Stimulated activated CD8-positive, alpha-beta memory T cell treated with anti-CD3 and anti-CD28 coated beads, Interleukin-15, amount 100 ng/mL, for 1 hour (primary cell): ENCODE measurements at regions not wholly inside any gene's neighbourhood (a gene's known extent, or its start where the extent isn't known, plus 50 kb on each side); places are given as distances from the start of the nearest gene placed in this dataset.

Experiments
- DNase-seq: peaks from one replicate; pipeline ENCODE4 v3.0.0-alpha.2; 2020; ENCODE audit warnings: low read depth

DNA sequence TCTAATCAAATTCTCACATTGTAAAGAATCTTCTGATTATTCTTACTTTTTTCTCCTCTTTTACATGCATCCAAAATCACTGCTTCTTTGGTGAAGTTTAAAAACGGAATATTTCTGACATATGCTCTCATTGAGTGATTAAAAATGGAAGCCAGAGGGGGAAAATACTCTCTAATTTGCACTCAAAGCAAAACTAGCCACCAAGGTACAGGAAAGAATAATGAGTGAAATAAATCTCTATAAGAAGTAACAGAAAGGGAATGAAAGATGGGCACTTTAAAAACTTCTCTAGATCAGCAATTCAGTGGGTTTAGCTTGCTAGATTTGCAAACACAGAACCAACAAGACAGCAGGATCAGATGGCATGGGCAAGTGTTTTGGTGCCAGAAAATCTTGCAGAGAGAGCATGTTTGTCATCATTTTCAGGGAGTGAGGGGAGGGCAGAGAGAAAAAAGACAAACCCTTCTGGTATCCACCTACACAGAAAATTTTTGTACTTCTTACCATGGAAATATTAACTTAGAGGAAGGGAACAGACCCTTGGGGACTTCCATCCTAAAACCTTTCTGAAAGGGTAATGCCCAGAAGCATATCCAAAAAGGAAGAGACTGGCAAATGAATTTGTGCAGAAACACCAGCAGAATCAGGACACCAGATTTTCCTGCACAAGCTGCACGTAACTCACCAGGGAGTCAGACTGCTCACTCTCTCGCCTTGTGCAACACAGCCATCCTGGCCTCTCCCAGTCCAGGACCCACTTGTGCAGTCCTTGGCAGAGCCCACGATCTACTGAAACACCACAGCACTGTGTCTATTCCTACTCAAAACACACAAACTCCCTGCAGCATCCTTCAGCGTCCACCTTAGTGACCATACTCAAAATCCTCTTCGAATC is 270.2 kb upstream of the PRDM1 start:
- DNase-seq, result no peak

DNA sequence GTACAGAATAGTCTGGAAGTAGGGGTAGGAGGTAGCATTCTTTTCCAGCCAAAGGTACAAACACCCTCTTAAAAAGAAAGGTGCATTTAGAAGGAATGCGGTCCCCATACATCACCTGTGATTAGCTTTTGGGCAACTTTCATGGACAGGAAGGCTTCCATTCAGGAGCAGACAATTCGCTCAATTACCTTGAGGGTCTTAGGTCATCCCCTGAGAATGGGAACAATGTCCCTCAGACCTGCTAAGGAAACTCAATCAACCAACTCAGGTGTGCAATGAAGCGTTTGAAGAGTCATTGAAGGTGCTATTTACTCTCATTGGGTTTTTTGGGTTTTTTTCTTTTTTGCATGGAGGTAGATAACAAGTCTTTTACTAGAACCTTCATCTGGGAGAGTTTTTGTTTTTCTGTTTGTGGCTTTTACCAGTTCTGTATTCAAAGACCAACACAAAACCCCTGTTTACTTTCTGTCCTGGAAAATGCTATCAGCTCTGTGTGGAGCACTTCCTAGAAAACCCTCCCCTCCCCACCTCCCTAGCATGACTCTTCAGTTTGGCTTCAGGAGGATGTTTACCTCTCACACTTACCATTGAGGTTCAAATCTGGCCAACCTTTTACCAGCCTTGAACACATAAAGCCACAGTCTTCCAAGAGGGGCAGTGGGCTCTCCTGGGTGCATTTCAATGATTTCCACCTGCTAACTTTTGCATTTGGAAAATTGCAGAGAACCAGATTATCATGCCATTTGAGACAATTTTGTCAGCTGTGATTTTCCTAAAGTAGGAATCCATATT is 271.2 kb upstream of the PRDM1 start:
- DNase-seq, result no peak

DNA sequence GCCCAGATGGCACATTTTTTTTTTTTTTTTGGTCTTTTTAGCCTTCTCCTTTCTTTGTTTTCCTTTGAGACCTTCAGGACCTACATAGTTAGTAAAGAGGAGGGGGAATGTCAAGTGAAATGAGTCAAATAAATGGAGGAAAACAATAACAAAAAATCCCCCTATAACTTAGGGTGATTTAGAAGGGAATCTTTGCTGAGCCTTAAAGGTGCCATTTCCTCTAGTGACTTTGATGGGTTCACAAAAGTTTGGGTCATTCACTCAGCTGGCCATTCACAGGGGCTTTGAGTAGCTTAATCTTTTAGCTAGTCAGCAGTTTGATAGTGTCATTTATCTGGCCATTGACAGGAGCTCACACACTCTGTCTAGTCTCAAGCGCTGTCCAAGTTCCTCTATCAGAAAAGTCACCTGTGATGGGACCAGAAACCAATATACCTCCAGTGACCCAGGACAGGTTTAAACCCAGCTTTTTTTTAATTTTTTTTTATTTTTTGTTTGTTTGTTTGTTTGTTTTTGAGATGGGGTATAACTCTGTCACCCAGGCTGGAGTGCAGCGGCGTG is 275.1 kb upstream of the PRDM1 start:
- DNase-seq, result no peak

DNA sequence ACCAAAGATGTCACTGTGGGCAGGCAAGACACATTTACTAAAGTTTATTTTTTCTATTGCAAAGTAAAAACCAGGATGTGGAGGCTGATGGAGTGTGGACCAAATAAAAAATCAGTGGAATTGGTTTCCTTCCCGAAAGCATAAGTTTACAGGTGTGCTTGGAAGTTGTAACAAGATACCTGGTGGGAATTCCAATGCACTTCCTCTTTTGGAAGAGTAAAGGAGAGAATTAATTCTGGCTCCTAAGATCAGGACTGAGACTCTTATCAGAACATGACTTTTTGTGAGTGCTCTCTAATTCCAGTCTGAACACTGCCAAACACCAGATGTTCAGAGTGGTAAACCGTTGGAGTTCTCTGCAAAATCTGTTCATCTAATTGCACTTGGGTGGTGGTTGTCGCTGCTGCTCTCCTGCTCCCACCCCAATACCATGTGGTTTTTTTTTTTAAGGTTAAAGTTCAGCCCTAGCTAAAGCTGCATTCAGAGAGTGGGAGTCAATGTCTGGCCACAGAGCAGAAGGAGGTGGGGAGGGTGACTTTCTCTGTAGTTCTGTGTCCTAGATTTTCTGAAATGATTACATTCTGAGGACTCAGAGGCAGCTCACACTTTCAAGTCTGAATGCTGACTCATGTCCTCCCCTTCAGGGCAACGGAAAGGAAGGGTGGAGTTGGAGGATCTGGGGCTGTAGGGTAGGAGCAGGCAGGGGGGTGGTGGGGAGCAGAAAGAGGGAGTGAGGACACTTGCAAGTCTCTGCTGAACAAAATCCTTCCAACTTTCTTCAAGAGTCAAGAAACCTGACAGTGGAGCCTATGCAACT is 275.8 kb upstream of the PRDM1 start:
- no peak for DNase-seq

DNA sequence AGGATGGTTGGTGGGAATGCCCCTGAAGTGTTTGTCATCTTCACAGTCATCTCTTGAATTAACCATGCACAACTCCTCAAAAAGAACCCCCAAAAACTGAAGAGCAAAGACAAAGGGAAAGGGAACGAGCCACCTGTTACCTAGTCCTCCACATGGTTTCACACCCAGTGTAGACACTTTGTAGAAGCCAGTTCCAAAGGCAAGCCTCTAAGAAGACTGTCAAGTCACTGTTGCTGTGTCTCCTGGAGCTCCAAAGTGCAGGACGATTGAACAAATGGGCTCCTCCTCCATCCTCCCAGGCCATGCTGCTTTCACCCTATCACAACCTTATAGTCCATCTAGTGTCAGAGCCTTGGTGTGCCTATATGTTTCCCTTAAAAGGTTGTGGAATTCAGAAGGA is 277.6 kb upstream of the PRDM1 start:
- no peak for DNase-seq

DNA sequence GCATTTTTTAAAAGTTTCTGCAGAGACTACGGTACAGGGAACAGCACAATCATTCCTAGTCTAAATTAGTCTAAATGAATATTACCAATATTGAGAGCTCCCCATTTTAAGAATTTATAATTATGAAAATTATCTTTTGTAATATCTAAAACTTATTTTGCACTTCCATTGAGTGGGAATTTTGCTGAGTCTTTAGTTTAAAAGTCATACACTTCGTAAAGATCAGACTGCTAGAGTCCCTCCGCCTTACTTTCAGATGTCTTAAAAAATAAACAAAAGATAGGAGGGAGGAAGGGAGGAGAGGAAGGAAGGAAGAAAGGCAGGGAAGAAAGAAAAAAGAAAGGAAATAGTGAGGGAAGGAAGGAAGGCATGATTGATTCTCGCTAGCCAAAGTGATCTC is 278.2 kb upstream of the PRDM1 start:
- DNase-seq, result no peak

DNA sequence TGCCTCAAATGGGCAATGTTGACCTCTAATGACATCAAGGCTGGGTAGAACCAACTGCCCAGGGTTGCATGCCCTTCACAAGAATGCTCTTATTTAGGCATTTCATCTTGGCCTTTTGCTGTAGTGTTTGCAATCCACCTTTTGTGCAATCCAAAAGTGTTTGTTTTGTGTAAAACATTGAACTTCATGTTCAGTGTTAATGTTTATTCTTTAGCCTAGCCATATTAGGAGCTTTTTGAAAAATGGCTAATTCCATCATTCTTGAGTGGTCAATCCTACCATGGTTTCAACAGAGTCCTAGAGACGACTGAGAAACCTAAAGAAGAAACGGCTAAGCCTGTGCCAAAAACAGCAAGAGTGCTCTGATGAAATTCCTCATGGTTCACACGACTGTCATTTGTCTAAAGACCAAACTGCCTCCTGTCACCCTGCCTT is 279.6 kb upstream of the PRDM1 start:
- no peak for DNase-seq

DNA sequence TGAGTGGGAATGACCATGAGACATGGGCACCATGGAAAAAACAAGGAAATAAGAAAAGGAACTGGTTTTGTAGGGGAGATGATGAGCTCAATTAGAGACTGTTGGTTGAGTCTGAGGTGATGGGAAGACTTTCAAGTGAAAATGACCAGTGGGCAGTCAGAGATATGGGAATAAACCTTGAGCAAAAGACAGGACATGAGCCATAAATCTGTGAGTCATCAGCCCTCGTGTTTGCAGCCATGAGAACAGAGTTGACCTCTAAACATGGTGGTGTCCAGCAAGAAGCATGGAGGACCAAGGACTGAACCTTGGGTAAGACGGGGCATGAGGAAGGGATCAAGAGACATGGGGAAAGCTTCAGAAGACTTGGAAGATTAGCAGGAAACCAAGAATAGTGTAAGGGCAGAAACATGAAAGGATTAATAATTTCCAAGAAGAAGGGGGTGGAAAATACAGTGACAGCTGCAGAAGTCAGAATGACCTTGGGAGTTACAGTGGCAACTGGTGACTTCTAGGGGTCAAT is 280.6 kb upstream of the PRDM1 start:
- DNase-seq, result no peak

DNA sequence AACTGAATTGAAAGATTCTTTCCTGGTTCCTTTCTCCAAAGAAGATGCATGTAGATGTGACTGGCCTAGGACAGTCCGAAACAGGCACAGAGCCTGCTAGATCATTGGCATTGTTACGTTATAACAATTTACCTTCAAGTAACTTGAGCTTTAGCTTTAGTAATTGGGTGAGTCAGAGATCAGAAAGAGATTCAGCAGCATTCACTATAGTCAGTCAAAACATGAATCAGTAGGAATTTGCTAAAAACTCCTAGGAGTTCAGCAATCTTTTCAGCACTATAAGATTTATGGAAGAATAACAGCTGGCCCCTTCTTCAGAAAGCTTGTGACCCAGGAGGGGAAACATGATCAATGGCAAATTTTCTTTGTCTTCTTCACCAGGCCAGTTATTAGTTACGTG is 281.7 kb upstream of the PRDM1 start:
- no peak for DNase-seq

DNA sequence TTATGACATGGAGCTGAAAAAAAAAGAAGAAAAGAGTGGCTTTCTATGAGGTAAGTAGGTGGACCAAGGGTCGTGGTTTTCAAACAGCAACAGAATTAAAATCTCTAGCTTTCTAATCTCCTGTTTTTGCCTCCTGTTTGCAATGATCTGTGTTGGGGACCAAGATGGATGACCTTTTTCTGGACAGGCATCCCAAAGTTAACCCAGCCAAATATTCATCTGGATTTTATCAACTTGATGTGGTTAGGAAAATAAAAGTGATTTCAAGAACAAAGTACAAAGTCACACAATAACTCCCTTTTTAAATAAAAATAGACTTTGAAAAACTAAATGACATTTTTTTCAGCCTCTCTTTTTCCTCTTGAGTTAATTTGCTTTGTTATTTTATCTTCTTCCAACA is 282.1 kb upstream of the PRDM1 start:
- DNase-seq, result no peak

DNA sequence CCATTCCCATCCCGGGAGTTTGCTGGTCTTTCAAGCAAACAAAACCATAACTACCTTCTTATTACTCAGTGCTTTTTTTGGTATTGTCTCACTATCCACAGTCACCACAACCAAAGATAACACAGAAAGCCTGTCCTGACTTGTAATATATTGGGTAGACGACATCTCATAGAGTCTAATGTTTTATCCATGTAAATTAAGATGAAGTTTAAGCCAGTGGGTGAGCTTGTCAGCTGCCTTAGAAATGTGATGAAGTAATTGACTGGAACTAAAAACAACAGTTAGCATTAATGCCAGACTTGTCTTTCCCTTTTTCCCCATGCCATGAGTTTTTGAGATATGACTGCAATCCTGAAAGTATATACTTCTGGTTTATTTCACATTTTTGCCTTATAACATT is 282.7 kb upstream of the PRDM1 start:
- DNase-seq, result no peak

DNA sequence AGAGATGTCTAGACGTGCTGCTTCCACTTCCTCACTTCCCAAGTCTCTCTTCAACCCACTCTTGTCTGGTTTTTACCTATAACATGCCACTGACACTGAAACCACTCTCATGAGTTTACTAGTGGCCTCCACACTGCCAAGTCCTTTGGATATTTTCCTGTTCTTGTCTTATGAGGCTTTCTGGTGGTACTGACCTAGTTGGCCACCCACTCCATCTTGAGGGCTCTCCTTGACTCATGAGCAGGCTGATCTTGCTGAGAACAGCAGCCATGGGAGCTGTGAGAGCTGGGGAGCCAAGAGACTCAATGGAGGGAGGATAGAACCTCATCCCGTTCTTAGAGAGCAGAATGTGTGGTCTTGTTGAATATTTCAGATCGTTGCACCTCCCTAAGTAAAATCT is 283.4 kb upstream of the PRDM1 start:
- no peak for DNase-seq

DNA sequence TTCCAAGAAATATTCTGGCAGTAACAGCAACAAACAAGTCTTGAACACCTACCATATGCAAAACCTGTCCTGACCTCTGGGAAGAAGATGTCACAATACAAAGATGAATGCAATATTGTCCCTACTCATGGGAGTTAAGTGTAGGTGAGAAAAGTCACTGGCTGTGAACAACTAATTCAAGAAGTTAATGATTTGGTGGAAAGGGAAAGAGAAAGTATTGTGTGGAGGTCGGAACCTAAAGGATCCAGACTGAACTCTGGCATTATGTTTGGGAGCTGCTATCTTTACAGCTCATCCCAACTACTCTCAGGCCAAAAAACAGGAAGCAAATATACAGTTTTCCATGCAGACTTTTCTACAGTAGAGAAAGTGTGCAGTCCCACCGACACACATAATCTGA is 285.3 kb upstream of the PRDM1 start:
- DNase-seq, result no peak

DNA sequence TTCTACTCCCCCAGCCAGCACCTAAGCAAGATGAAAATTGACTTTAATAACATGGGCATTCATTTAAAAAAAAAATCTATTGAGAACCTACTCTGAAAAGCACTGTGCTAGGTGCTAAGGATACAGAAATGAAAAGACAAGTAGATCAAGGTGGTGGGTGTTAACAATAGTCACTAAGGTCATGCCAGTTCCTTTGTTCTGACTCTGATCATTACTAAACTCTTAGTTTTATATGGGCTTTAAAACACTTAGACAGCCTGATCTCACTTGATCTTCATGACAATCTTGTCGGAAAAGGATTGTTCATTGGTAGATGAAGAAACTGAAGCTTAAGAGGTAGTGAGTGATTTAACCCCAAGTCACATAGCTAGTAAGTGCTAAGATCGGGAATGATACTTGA is 285.7 kb upstream of the PRDM1 start:
- no peak for DNase-seq

DNA sequence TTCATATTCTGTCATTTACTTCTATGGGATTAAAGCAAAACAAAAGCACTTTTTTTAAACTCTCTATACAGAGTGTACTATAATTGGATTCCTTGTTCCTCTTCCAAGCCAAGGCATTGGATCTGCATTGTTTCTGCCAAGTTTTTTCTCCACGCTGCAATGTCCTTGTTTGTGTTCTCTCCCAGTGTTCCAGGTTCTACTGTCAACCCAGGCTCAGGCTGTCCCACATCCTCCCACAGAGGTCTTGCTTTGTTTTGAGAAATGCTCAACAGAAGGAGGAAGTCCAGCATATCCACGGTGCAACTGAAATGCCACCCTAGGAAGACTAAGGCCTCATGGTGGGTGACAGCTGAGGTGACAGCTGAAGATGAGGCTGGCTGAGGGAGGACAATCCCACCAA is 287.1 kb upstream of the PRDM1 start:
- DNase-seq, result no peak

DNA sequence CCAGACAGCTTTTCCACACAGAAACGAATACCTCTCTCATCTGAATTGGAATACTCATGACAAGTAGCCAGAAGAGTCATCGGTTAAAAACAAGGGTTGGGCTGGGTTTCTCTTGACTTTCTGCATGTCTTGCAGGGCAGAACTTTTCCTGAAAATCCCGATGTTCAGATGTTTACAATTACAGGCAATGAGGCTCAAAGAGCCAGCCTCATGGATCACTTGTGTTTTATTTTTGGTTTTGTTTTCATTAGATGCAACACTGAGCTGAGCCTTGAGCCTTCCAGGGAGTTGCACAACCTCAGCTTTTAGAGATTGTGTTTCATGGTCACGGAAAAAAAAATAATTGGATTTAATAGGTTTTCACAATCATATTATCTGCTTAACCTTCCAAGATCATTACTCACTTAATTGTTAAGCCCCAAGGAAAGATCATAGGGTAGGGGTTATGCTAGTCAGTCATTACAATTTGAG is 288.1 kb upstream of the PRDM1 start:
- no peak for DNase-seq

DNA sequence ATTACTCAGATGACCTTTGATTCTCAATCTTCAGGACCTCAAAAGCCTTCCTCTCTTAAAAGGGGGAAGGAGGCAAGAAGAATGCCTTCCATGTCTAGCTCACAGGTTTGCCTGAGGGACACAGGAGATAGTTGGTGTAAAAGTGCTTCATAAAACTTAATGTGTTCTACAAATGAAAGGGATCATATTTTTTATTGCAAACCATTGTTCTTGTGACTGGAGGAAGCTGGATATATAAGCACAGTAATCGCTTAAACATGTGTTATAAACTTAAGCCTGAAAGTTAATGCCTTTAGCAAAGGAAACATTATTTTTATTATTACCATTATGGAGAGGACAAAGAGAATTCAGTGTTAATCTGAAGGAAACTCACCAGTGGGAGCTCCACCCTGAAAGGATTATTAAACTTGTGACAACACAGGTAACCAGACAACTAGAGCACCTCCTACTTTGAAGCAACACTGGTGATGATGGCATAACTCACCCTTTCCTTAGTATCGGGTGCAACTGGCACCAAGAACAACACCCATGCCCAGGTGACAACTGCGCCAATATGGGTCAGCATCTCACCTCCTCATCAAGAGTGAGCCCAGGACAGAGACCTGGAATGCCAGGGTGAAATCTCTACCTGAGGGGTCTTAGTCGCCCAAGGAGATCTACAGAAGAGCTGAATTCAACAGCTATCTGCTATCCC is 288.7 kb upstream of the PRDM1 start:
- DNase-seq, result no peak

DNA sequence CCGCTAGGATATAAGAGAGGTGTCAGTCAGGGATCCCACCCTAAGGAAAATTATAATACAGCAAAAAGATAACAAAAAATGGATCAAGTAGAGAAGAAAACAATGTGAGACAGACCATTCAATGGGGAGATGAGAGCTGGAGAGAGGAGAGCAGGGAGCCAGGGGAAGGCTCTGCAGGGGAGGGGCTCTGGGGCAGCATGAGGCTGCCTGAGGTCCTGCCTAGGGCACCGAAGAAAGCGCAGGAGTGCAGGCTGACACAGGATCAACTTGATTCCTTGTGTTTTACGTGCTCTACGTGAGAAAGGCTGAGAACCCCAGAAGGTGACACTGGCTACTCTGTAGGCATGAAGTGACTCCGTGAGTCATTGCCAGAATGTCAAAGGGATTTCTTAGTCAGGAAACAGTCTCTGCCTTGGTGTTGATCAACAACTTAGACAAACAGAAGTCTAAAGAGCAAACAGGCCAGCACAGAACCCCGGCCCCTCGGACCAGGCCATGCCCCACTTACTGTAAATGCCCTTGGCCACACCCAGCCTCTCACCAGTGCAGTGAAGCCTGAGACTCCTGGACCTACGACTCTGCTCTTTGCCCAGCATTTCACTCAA is 290.1 kb upstream of the PRDM1 start:
- DNase-seq, result no peak

DNA sequence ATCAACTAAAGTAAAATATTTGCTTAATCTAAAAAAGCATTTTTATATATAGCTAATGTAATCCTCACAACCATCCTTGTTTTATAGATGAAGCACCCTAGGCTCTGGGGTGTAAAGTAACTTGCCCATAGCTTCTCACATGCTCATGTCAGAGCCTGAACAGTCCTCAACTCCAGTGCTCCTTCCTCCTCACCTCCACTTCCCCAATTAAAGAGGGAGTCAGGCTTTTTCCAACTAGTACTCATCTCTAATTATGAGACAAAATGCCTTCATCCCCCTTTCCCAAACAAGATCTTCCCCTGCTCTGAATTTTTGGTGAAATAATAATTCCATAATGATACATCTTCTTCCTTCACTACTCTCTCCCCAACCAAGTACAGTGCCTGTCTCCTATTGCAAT is 290.8 kb upstream of the PRDM1 start:
- no peak for DNase-seq

DNA sequence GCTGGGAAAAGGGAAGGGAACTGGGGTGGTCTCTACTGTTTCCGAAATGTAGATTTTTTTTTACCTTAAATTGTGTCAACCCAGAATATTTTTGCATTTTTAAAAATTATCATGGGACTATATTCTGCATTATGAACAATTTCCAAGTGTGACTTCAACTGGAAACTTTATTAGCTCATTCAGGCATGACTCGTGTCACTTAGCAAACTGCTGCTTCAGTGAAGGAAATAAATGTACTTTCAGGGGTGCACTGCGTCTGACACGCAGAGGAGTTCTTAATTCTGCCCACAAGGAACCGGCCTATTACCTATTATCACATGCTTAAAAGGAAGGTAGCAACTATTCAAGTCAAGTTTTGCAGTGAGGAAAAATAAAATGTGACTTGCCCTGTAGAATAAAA is 291.3 kb upstream of the PRDM1 start:
- no peak for DNase-seq

DNA sequence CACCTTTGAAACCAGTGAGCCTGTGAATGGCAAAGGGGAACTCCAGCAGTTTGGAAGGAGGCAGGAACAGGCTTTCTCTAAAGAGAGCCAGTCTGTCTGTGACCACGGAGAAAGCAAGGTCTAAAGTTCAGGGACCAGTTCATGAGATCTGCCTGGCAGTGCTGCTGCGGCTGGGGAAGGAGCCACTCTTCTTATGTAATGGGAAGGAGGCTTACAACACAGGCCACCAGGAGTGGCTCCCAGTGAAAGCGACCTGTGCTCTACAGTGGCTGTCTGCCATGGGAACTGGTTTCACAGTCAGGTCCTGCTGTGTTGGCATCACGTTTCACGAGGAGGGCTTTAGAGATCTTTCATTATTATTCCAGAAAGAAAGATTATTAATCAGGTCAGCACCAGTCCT is 291.9 kb upstream of the PRDM1 start:
- DNase-seq, result no peak
